ENCODE measurements at regions not wholly inside any gene's neighbourhood (a gene's known extent, or its start where the extent isn't known, plus 50 kb on each side); places are given as distances from the start of the nearest gene placed in this dataset.

DNA sequence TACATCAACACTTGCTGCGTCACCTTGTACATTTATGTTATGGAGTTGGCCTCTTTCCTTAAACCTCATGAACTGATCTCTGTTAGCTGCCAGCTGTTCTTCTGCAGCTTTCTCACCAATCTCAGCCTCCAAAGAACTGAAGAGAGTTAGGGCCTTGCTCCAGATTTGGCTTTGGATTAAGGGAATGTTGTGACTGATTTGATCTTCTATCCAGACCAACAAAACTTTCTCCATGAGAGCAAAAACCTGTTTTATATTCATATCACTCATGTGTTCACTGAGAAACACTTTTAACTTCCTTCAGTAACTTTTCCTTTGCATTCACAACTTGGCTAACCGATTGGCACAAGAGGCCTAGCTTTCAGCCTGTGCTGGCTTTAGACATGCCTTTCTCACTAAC is 1156.0 kb upstream of the CADM2 start:
- Histone ChIP-seq H3K9me1 (ENCODE audit: control insufficient read depth, insufficient read depth, low read length) (no peaks in the 10 kb centered on the region), H3K27me3 (ENCODE audit: control insufficient read depth in 2 of 2, insufficient read depth in 2 of 2, low read length in 2 of 2) (no peaks in the 10 kb centered on the region), H4K20me1 (replicated peaks; ENCODE audit: control insufficient read depth, insufficient read depth, low read length) (no peaks in the 10 kb centered on the region), H3K79me2 (ENCODE audit: control insufficient read depth, insufficient read depth, low read length) (no peaks in the 10 kb centered on the region), H2AFZ (ENCODE audit: low read depth, low read length) (no peak overlapping the region), H3K4me2 (ENCODE audit: insufficient read depth, low read length) (no peak overlapping the region), H3K9ac (ENCODE audit: insufficient read depth in 1 of 2, low read depth in 2 of 2, low read length in 2 of 2) (no peak overlapping the region), H3K36me3 (ENCODE audit: control insufficient read depth, insufficient read depth, low read length) (no peaks in the 10 kb centered on the region), H3K4me3 (no peak overlapping the region), H3K27ac (ENCODE audit: extremely low read depth, low read depth, low read length) (no peak overlapping the region), H3K9me3 (replicated peaks; ENCODE audit: control insufficient read depth, insufficient read depth, low read depth, low read length) (no peaks in the 10 kb centered on the region), H3K4me1 (replicated peaks in 1 of 2; ENCODE audit: control insufficient read depth in 2 of 2, insufficient read depth in 2 of 2, low read length in 2 of 2) (no peaks in the 10 kb centered on the region)
- ChIA-PET POLR2A (no interaction called here), CTCF (ENCODE audit: low intra/inter-chr PET ratio) (no interaction called here)
- DNase-seq (ENCODE audit: extremely low read depth in 1 of 4, low spot score in 3 of 4) (no peak), ATAC-seq (no peak), FAIRE-seq (no peak)
- BruUV-seq (replicated peaks): no TSS peak
- WGBS (ENCODE audit: insufficient coverage, low coverage, missing lambda C conversion rate): 0% methylated on average over 2 of the region's 2 CpGs
- intact Hi-C loops (cut with micrococcal nuclease): no loop called here
- in situ Hi-C loops (cut with MboI): no loop called here
- TF ChIP-seq ZNF3 (CRISPR knock-in tag; IDR thresholded peaks at IDR 0.05): no peak
- TF ChIP-seq BACH1 (tag; IDR thresholded peaks at IDR 0.05): no peak
- TF ChIP-seq ZNF282 (CRISPR knock-in tag; IDR thresholded peaks at IDR 0.05): no peak
- TF ChIP-seq, protein P1, sequence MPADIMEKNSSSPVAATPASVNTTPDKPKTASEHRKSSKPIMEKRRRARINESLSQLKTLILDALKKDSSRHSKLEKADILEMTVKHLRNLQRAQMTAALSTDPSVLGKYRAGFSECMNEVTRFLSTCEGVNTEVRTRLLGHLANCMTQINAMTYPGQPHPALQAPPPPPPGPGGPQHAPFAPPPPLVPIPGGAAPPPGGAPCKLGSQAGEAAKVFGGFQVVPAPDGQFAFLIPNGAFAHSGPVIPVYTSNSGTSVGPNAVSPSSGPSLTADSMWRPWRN (IDR thresholded peaks at IDR 0.05; ENCODE audit: low read depth): no peak
- no peak for TF ChIP-seq NONO (IDR thresholded peaks at IDR 0.05; ENCODE audit: low read depth in 2 of 2, low read length in 1 of 2)
- TF ChIP-seq, protein P2, sequence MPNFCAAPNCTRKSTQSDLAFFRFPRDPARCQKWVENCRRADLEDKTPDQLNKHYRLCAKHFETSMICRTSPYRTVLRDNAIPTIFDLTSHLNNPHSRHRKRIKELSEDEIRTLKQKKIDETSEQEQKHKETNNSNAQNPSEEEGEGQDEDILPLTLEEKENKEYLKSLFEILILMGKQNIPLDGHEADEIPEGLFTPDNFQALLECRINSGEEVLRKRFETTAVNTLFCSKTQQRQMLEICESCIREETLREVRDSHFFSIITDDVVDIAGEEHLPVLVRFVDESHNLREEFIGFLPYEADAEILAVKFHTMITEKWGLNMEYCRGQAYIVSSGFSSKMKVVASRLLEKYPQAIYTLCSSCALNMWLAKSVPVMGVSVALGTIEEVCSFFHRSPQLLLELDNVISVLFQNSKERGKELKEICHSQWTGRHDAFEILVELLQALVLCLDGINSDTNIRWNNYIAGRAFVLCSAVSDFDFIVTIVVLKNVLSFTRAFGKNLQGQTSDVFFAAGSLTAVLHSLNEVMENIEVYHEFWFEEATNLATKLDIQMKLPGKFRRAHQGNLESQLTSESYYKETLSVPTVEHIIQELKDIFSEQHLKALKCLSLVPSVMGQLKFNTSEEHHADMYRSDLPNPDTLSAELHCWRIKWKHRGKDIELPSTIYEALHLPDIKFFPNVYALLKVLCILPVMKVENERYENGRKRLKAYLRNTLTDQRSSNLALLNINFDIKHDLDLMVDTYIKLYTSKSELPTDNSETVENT (CRISPR knock-in tag; IDR thresholded peaks at IDR 0.05): no peak
- TF ChIP-seq HEY1 (CRISPR knock-in tag; IDR thresholded peaks at IDR 0.05; ENCODE audit: borderline replicate concordance): no peak
- no peak for TF ChIP-seq FOXJ3 (CRISPR knock-in tag; IDR thresholded peaks at IDR 0.05)
- TF ChIP-seq NFRKB (IDR thresholded peaks at IDR 0.05; ENCODE audit: low read depth): no peak
- TF ChIP-seq ZNF77 (CRISPR knock-in tag; IDR thresholded peaks at IDR 0.05): no peak
- TF ChIP-seq HDAC2 (IDR thresholded peaks at IDR 0.05): no peak

All from K562 (cell line).